GM18861 (cell line): ENCODE measurements at regions not wholly inside any gene's neighbourhood (a gene's known extent, or its start where the extent isn't known, plus 50 kb on each side); places are given as distances from the start of the nearest gene placed in this dataset.
"Not testable (repeated sequence)": the region's sequence is repeated elsewhere in the genome, so short reads cannot be mapped to it uniquely, and the experiment has no call there.

ENCODE experiments used
- ATAC-seq: cut with Tn5 transposase; IDR thresholded peaks from one replicate; pipeline ENCODE4 v1.9.1; 2021; ENCODE audit not compliant: unreplicated experiment

DNA sequence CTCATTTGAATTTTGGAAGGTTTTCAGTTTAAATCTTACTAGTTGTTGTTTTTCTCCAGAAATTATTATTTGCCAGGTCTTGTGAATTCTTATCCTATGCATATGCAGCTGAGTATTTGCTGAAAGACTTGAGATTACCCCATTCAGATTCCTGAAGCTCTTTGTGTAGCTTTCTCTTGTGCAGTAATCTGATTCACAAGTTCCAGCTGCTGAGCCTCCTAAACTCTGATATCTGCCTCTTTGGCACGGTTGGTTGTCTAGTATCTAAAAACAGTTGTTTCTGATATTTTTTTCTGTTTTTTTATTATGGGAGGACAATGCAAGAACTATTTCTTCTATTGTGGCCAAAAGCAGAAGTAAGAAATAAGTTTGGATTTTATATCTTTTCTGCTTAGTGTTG, 863.9 kb upstream of the MANEA start:
- ATAC-seq = no peak

DNA sequence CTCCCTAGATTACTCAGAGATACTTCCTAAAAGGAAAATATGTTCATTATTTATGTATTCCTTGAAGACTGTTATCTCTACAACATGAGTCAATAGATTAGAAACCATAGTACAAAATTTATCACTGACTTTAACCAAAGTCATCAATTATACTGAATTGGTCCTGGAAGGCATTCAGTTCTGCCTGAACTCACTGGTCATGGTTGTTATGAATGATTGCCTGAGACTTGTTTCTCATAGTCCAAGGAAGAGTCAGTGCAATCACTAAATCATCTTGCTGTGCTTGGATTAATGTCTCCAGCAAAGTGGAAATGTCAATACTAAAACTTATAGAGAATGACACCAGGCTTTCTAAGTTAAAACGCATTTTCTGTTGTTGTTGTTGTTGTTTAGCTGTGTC, 878.6 kb upstream of the MANEA start:
- no peak for ATAC-seq

DNA sequence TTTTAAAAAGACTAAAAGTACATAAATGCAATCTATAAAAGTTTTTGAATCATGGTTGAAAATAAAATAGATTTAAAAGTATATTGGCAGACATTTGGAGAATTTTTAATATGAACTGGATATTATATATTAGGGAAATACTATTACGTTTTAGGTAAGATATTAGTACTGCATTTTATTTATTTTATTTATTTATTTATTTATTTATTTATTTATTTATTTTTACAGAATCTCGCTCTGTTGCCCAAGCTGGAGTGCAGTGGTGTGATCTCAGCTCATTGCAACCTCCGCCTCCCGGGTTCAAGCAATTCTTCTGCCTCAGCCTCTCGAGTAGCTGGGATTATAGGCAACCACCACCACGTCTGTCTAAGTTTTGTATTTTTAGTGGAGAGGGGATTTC, 890.1 kb upstream of the MANEA start:
- not testable (repeated sequence) for ATAC-seq

DNA sequence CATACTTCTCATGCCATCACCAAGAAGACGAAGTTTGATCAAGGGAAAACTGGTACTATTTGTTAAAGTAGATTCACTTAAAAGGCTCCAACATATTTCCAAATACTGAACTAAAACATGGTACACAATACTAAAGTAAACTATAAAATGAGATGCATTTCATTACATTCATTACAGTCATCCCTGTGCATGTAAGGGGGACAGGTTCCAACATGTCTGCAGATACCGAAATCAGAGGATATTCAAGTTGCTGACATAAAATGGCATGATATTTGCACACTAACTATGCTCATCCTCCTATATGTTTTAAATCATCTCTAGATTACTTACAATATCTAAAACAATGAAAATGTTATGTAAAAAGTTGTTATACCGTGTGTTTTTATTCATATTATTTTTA, 893.9 kb upstream of the MANEA start:
- ATAC-seq = no peak

DNA sequence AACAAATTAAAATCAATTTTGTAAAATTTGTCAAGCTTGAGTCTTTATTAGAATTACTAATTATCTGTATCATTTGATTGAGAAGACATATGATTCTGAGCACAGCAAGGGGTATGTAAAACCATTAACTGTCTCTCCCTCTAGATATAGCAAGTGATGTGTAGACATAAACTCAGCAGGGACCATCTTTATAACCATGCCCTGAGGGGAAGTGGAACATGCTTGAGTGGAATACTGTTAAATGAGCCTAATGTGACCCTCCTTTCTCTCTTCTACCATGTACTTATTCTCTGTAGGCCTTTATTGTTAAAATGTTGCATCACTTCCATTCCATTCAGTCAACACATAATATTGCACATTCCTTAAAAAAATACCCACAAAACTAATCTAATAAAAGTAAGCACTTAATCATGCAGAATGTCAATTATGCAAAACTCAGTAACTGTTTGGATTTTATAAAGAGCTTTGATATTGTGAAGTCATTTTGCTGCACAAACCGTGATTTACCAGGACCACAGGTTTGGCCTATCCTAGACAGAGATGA, 896.6 kb upstream of the MANEA start:
- no peak for ATAC-seq

DNA sequence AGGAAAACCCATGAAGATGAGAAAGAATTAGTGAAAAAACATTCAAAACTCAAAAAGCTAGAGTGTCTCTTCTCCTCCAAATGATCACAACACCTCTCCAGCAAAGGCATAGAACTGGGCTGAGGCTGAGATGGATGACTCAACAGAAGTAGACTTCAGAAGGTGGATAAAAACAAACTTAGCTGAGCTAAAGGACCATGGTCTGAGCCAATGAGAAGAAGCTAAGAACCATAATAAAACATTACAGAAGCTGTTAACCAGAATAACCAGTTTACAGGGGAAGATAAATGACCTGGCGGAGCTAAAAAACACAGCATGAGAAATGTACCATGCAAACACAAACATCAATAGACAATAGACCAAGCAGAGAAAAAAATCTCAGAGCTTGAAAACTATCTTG, 904.1 kb upstream of the MANEA start:
- no peak for ATAC-seq

DNA sequence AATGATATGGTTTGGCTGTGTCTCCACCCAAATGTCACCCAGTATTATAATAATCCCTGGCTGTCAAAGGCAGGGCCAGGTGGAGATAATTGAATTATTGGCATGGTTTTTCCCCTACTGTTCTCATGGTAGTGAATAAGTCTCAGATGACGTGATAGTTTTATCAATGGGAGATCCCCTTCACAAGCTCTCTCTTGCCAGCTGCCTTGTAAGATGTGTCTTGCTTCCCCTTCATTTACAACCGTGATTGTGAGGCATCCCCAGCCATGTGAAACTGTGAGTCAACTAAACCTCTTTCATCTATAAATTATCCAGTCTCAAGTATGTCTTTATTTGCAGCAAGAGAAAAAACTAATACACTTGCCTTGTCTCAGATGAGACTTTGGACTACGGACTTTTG, 907.3 kb upstream of the MANEA start:
- no peak for ATAC-seq

DNA sequence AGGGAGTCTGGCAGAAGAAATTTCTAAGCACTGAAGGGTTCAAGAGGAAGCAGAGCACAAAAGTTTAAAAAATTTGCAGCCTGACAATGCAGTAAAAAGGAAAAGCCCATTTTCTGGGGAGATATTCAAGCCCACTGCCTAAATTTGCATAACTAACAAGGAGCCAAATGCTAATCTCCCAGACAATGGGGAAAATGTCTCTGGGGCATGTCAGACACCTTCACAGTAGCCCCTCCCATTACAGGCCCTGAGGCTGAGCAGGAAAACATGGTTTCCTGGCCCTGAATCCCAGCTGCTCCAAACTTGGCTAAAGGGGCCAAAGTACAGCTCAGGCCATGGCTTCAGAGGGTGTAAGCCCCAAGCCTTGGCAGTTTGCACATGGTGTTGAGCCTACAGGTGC, 908.5 kb upstream of the MANEA start:
- no peak for ATAC-seq

DNA sequence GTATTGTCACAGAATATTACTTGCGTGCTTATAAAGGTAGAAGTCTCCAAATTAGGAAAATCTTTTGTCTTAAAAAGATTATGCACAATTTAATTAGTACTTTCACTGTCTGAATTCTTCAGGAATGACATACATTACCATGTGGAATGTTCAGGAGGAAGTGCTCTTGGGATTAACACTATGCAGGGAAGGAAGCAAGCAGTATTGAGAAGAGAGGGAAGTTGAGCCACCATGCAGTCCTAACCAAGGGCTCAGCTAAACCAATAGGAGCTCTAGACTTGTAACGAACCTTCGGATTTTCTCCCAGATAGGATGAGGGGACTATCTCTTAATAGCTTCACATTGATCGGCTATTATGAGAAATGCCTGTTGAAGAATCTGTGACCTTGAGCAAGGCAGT, 918.4 kb upstream of the MANEA start:
- ATAC-seq = no peak

DNA sequence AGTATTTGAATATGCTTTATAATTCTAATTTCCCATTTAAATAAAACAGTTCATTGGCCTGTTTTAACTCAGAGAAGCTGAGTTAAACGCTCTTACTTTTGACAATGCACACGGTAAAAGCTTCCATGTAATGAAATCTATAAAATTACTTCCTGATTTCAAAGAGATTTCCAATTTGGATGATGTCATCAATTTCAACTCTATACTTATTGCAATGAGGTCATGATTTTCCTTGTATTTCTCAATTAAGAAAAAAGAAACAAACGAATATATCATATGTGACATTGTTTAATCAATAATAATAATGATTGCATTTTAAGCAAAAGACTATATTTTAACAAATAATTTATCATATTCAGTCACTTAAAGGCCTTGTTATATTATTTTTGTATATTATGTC, 926.1 kb upstream of the MANEA start:
- no peak for ATAC-seq

DNA sequence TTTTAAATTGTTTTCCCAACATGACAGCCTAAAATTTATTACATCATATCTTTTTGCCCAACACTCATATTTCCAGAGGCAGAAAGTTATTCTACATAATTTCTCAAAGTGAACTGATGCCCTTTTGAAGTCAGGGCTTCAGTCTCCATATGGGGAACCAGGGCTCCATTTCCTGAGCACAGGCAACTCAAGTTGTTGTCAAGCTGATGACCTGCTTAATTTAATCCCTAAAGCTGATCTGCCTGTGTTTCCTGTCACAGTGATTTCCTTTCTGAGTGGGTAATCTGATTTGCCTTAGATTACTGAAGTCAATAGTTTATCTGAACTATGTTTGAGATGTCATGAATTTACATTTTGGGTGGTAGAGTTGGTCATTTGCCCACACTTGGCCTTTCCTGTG, 932.1 kb upstream of the MANEA start:
- ATAC-seq = no peak

DNA sequence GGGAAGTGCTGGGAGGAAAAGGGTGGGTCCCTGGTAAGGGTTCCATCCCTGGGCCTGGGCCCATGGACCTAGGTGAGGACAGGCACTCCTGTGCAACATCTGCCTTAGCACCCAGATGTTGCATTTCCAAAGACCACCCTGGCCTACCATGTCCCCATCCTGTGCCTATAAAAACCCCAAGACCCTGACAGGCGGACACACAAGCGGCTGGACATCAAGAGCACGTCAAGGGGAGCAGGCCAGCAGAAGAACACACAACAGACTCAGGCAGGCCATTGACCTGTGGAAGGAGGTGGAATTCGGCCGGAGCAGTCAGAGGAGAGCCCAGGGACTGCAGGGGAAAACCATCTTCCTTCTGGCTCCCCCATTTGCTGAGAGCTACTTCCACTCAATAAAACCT, 937.8 kb upstream of the MANEA start:
- no peak for ATAC-seq

DNA sequence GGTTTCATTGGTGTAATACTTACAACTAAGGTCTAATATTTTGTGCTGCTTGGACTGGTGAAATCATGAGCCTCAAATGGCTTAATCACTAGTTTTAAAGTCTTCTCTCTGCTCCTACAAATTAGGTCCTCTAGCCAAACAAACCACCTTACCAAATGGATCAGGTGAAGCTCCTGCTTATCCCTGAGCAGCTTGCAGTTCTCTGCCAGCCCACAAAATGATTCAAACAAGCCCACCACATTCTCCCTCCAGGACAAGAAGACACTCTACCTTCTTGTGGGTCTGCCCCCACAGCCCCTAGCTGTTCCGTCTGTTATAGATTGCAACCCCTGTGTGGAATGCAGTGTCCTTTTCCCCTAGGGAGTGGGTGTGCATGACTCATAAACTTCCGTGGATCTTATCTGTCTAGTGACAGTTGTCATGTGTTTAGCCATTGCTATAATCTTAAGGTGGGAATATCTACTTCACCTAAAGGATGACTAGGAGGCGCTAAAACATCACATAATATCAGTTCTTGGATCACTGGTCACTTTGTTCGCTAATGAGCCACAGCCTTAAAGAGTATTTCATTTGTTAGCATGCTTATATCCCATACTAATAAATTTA, 940.5 kb upstream of the MANEA start:
- ATAC-seq = no peak

DNA sequence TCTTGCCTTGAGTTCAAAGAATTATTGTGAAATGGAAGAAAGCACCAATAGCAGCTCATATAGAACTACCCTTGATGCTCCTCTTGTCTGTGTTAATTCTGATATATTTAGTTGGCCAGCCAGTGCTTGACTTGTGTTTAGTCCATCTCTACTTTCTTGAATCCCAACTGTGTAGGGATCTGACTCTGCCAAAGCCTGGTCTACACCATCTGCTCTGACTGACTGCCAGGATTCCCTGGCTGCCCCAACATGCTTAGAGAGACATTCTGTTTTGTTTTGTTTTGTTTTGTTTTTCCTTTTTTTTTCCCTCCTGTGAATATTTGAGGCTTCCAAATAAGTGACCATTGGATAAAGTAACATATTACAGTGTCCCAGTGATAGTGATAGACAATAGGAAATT, 953.7 kb upstream of the MANEA start:
- no peak for ATAC-seq

DNA sequence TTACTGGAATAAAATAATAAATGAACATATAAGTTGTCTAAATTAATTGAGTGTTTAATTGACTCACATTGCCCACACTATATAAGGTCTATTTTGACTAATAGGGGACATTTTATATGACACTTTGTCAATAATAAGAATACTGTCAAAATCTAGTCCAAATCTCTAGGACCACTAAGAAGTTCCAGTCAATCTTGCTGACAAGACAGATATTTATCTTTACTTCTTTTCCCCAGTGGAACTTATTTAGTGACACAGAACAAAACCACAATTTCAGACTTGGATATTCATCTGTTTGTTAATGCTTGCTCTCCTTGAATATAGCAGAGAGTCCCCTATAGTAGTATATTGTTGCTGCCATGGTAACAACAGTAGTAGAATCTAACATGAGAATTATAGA, 954.6 kb upstream of the MANEA start:
- ATAC-seq = no peak

DNA sequence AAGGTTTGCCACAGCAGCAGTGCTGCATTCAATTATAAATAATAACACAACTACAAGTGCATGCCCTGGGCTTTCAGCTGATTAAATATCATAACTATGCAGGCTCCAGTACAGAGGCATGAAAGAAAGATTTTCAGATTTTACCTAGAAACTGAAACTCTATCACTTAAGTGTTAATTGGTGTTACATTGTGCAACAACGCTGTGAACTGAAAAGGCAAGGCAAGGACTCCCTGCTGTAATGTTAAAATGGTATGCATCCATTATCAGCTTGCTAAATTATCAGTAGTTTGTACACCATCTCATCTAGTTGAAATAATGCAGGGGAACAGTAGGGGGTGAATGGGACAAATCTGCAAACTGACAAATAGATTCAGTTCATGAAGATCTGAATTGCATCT, 976.7 kb upstream of the MANEA start:
- no peak for ATAC-seq

DNA sequence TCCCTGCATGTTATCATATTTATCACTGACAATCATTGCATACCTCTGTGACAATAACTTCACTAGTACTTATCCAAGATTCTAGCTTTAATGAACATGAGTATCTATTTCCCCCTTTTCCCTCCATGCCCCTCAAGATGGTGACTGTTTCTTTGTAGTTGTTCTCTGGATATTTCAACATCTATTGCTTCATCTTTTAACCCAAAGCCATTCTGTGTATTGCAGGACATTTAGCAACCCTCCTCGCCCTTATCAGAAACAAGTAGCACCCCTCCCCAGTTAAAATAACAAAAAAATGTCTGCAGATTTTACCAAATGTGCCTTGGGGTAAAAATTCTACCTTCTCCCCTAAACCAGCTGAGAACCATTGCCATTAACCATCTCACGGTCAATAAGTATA, 979.8 kb upstream of the MANEA start:
- no peak for ATAC-seq

DNA sequence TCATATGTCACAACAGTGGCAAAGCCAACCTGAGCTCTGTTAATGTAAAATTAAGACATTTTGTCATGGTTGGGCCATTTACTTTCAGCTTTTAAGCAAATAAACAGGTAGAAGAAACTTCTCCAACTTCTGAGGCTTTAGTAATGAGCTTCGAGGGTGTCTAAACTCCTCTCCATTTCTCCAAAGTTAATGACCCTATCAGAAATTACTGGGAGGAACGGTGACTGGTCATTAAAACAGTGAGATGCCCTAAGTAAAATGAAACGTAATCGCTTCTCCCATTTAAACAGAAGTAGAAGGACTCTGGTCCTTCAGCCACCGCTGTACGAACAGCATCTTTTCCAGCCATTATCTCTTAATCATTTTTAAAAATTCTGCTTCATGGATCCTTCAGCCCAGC, 986.9 kb upstream of the MANEA start:
- no peak for ATAC-seq

DNA sequence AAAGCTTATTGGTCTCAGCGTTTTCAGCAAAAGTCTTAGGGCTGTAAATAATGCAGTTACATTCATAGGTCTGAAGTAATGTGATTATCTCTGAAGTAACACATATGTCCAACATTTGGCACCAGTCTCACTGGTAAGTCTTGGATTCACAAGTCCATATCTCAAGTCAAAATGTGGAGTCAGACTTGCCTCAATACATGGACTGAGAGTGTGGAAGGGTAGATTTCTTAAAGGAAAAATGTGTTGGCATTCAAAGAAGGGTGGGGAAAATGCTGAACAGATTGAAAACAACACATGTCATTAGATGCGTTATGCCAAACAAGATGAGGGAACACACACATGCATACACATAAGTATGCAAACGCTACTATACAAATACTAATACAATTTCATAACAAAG, 989.0 kb upstream of the MANEA start:
- no peak for ATAC-seq

DNA sequence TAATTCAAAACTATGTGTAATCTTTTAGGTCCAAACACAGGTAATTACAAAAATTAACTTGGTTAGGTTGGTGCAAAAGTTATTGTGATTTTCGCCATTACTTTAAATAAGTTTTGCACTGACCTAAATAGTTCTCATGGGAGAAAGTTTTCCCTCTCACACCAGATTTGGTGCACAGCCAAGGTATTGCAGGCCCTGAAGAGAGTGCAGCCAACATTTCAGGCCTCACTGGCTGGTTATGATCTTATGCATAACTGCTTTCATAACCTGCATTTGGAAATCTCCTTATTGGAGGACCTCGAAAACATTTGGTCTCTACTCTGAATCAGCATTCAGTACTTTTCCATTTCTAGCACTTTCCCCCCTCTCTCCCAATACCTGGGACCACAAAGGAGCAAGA, 993.1 kb upstream of the MANEA start:
- ATAC-seq = no peak

DNA sequence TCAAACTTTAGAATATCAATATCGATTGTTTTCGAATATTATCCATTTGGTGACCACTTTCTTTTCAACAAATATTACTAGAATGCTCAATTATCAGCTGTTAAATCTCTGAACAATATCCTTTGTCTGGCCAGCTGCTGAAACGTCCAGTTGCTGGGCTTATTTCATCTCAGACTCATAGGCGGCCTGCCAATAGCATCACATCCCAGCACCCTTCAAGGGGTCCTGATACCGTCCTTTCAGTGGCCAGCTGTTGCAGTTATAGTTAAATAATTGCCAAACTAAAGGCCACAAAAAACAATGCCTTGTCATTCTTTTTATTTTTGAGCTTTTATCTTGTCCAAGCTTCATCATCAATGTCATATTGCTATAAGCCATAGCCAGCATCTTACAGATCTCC, 1006.8 kb upstream of the MANEA start:
- ATAC-seq = no peak

DNA sequence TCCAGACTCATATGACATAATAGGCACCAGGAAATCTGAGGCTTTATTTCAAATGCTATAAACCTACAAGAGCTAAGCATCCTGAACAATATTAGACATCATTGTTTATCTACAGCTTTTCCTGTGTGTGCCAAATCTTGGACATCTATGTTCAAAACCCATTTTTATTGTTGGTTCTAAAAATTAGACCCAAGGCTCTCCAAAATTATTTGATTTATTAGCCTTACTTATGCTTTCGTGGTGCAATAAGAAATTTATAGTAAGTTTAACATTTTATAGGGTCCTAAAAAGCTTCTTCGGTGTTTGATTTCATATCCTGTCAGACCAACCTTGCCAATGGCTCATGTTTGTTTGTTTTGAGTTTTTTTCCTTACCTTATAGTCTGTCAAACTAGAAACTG, 1014.5 kb upstream of the MANEA start:
- no peak for ATAC-seq

DNA sequence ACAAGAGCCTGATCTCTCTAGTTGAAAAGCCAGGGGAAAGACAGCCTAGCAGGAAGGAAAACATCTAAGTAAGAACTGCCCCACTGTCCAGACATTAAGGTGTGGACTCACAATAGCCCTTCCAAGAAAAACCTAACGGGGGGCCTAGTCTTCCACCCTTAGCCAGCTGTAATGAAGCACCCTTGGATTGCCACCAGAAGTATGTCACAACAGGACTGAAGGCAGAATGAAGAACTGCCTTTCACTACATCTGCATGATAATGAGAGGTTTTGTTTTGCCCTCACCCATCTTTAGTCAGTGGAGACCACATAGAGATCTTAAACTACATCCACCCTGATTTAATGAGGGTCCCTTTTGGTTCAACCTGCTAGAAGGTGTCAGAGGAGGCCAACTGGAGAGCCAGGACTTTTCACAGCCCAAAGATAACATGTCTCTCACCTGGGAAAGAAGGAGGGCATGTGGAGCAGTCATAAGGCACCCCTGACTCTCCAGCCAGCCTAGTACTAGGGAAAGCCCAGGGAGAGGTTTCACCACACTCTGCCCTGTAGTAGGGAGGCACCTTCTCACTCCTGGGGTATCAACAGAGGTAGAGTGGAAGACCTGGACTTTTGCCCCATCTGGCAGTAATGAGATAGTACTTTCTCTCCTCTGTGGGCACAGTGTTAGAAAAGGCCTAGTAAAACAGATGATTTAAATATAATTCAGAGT, 1017.4 kb upstream of the MANEA start:
- ATAC-seq = no peak
